Activated naive CD4-positive, alpha-beta T cell treated with anti-CD3 and anti-CD28 coated beads for 36 hours (primary cell): ENCODE measurements at regions not wholly inside any gene's neighbourhood (a gene's known extent, or its start where the extent isn't known, plus 50 kb on each side); places are given as distances from the start of the nearest gene placed in this dataset.

Experiments used
- CTCF ChIA-PET: fragments of 350-600 bp; sonication (Branson Sonifier 250); formaldehyde crosslinking; loops from one replicate; lab custom pipeline; 2021; ENCODE audit warnings: antibody characterized with exemption; lab: Charles Lee
- DNase-seq: peaks from one replicate; pipeline ENCODE4 v3.0.0-alpha.2; 2020
- H3K27ac Mint-ChIP-seq: one replicate; pipeline ENCODE4 v1.8.0; 2021; ENCODE audit warnings: mild to moderate bottlenecking, mixed read lengths
- H3K27me3 Mint-ChIP-seq: one replicate; pipeline ENCODE4 v1.8.0; 2021; ENCODE audit warnings: low read depth, mixed read lengths
- H3K36me3 Mint-ChIP-seq: one replicate; pipeline ENCODE4 v1.8.0; 2021; ENCODE audit warnings: low read depth, mixed read lengths
- H3K4me1 Mint-ChIP-seq: one replicate; pipeline ENCODE4 v1.8.0; 2021; ENCODE audit warnings: low read depth, mixed read lengths
- H3K4me3 Mint-ChIP-seq: one replicate; pipeline ENCODE4 v1.8.0; 2021; ENCODE audit warnings: mild to moderate bottlenecking, moderate library complexity, mixed read lengths
- H3K9me3 Mint-ChIP-seq: one replicate; pipeline ENCODE4 v1.8.0; 2021; ENCODE audit warnings: mixed read lengths
- intact Hi-C: fragments of 100-400 bp; cut with micrococcal nuclease; formaldehyde crosslinking; loops from one replicate; pipeline ENCODE4 v1.15.1; 2023

DNA sequence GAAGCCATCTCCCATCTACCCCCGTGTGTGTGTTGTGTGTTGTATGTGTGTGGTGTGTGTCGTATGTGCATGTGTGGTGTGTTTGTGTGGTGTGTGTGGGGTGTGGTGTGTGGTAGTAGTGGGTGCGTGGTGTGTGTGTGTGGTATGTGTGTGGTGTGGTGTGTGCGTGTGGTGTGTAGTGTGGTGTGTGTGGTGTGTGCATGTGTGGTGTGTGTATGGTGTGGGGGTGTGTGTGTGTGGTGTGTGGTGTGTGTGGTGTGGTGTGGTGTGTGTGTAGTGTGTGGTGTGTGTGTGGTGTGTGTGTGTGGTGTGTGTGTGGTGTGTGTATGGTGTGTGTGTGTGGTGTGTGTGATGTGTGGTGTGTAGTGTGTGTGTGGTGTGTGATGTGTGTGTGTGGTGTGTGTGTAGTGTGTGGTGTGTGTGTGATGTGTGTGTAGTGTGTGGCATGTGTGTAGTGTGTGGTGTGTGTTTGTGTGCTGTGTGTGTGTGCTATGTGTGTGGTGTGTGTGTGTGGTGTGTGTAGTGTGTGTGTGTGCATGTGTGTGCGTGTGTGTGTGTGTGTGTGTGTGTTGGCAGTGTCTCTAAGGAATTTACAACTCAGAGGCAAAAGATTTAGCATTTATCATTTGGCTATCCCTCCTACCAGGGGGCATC is 156.3 kb upstream of the TMEM108 start:
- DNase-seq, result no peak
- H3K27ac Mint-ChIP-seq, result no peak overlapping the region
- H3K27me3 Mint-ChIP-seq, result no peaks in the 10 kb centered on the region
- H3K36me3 Mint-ChIP-seq, result no peaks in the 10 kb centered on the region
- CTCF ChIA-PET, result no interaction called here
- intact Hi-C loops, result no loop called here
- H3K4me1 Mint-ChIP-seq, result no peaks in the 10 kb centered on the region
- H3K9me3 Mint-ChIP-seq, result no peaks in the 10 kb centered on the region
- H3K4me3 Mint-ChIP-seq, result no peak overlapping the region

DNA sequence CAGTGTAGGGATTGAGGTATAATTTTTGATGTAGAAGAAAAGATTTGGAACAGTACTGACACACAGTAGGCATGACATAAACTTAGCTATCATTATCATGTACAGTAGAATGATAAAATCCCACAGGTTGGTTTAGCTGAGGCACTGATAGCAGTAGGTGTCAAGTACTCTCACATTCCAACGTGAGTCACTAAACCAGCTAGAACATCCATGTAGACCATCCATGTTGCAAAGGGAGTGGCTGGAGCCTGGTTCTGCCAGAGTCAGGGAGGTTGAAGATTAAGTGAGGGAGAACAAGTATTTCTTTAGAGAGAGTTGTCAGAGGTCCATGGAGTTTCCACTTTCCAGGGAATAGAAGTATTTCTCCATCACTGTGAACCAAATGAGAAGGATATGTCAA is 157.2 kb upstream of the TMEM108 start:
- DNase-seq, result no peak
- H3K27me3 Mint-ChIP-seq, result peaks cover 4% of the 10 kb centered on the region
- no peaks in the 10 kb centered on the region for H3K9me3 Mint-ChIP-seq
- intact Hi-C loops, result no loop called here
- no peak overlapping the region for H3K4me3 Mint-ChIP-seq
- H3K27ac Mint-ChIP-seq, result no peak overlapping the region
- H3K4me1 Mint-ChIP-seq, result no peaks in the 10 kb centered on the region
- no peaks in the 10 kb centered on the region for H3K36me3 Mint-ChIP-seq
- CTCF ChIA-PET, result no interaction called here

DNA sequence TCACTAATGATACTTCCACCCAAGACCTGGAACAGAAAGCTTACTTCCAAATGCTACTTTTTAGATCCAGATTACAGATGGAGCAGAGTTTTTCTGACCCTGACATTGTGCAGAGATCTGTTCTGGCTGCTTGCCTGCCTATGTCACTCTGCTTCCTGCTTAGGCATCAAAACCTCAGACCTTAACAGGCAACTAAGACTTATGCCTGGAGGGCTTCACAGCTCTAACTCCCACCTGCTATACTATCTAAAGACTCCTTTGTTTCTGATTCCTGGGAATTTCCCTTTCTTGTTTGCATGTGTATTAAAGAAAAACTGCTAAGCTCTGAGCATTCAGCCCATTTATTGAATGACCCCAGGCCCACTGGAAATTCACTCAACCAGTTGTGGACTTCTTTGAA is 157.4 kb upstream of the NPHP3 start:
- no peak for DNase-seq
- Mint-ChIP-seq H3K27me3 (peaks cover 4% of the 10 kb centered on the region), H3K27ac (no peak overlapping the region), H3K4me3 (no peak overlapping the region), H3K36me3 (no peaks in the 10 kb centered on the region), H3K4me1 (no peaks in the 10 kb centered on the region), H3K9me3 (no peaks in the 10 kb centered on the region)
- intact Hi-C loops, result no loop called here
- CTCF ChIA-PET, result no interaction called here

DNA sequence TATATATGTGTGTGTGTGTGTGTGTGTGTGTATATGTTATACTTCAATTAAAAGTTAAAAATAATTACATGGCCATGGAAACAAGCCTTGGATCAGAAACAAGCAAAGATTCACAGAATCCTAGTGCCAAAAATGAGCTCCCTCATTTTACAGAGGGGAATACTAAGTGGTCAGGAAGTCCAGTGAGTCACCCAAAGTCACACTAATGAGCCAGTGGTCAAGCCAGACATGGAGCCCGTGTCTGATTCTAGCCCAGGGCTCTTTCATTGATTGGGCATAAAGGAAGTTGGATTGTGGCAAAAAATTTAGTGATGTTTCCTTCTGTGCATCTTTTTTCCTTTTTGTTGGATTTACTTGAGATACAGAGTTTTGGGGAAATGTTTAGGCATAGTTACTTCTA is 152.5 kb upstream of the NPHP3 start:
- Mint-ChIP-seq H3K27me3 (peaks cover 8% of the 10 kb centered on the region), H3K4me1 (no peaks in the 10 kb centered on the region), H3K9me3 (no peaks in the 10 kb centered on the region), H3K27ac (no peak overlapping the region), H3K4me3 (no peak overlapping the region), H3K36me3 (no peaks in the 10 kb centered on the region)
- intact Hi-C loops, result no loop called here
- CTCF ChIA-PET, result no interaction called here
- no peak for DNase-seq

DNA sequence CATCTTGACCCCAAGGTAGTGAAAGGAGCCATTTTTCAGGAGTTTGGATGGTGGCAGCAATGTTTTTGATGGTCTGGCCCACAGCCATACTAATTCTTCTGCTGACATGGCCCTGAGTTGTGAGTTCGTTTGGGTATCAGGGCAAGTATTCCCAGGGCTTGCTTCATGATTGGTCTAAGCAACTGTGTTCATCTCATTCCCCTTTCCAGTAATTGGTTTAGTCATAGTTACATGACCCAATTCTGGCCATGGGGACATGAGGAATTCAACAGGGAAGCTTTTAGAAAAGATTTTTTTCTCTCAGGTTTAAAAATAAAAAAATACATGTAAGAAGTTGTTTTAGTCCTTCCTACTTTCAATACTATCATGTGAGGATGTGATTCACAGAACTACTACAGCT is 150.5 kb upstream of the NPHP3 start:
- Mint-ChIP-seq H3K9me3 (no peaks in the 10 kb centered on the region), H3K4me3 (no peak overlapping the region), H3K4me1 (no peaks in the 10 kb centered on the region), H3K27ac (no peak overlapping the region), H3K27me3 (peaks cover 9% of the 10 kb centered on the region), H3K36me3 (no peaks in the 10 kb centered on the region)
- intact Hi-C loops, result no loop called here
- CTCF ChIA-PET, result interaction anchor here (0.7 kb wide), 1 partner anchor 551 kb away, joined by 3 read pairs; no protein-coding TSS in a partner anchor
- DNase-seq, result no peak

DNA sequence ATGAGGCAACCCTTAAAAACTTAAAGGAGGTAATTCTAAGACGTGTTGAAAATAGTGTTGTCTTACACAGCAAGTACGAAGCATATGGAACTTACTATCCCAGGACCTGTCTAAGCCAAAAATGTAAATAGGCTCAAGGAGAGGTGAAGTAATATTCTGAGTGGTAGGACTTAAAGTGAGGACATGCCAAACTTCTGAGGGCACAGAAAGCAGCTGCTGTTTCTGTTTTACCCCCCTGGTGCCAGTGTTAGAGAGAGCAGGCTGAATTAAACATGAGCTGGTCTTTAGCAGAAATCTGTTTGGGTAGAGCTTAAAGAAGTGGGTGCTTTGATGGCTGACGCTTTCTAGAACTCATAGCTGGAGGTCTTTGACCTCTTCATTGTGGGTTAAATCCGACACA is 149.7 kb upstream of the NPHP3 start:
- Mint-ChIP-seq H3K27ac (no peak overlapping the region), H3K36me3 (no peaks in the 10 kb centered on the region), H3K4me3 (no peak overlapping the region), H3K4me1 (no peaks in the 10 kb centered on the region), H3K27me3 (peaks cover 9% of the 10 kb centered on the region), H3K9me3 (no peaks in the 10 kb centered on the region)
- no peak for DNase-seq
- CTCF ChIA-PET, result interaction anchor here (0.7 kb wide), 2 partner anchors 138 to 552 kb away, joined by 3 read pairs; no protein-coding TSS in a partner anchor
- intact Hi-C loops, result no loop called here

DNA sequence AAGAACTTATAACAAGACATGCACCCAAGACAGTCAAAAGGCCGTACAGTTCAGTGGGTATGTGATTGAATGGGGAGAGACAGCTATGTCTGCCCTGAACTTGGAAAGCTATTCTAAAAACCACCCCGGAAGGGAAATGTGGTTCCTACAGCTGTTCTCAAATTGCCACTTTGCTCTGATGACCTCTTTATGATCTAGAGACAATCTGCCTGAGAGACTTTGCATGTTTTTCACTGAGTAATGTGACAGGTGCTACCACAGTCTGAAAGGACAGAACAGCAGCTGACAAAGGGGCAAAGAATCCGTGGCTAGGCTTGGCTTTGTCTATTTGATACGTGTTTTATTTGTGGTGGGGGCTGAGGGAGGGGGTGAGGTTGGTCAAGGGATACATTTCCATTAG is 148.3 kb upstream of the NPHP3 start:
- Mint-ChIP-seq H3K9me3 (no peaks in the 10 kb centered on the region), H3K27me3 (peaks cover 5% of the 10 kb centered on the region), H3K4me1 (no peaks in the 10 kb centered on the region), H3K4me3 (no peak overlapping the region), H3K36me3 (no peaks in the 10 kb centered on the region), H3K27ac (no peak overlapping the region)
- CTCF ChIA-PET, result no interaction called here
- intact Hi-C loops, result no loop called here
- DNase-seq, result no peak

DNA sequence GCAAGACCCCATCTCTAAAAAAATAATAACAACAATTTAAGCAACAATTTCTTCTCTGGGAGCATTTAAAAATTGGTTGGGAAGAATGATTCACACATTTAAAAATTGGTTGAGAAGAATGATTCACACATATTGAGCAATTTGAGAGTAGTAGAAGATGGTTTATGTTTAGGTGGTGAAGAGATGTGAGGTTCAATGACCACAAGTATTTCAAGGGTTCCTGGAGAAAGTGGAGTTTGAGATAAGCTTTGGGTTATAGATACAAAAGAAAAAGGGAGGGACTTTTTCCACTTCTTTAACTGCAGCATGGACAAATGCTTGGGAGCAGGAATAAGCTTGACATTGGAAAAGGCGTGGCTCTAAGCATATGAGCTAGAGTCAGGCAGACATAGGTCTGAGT is 145.7 kb upstream of the NPHP3 start:
- H3K27me3 Mint-ChIP-seq, result peaks cover 5% of the 10 kb centered on the region
- CTCF ChIA-PET, result no interaction called here
- no peak overlapping the region for H3K4me3 Mint-ChIP-seq
- intact Hi-C loops, result no loop called here
- no peak overlapping the region for H3K27ac Mint-ChIP-seq
- H3K36me3 Mint-ChIP-seq, result no peaks in the 10 kb centered on the region
- no peaks in the 10 kb centered on the region for H3K4me1 Mint-ChIP-seq
- H3K9me3 Mint-ChIP-seq, result no peaks in the 10 kb centered on the region
- DNase-seq, result no peak

DNA sequence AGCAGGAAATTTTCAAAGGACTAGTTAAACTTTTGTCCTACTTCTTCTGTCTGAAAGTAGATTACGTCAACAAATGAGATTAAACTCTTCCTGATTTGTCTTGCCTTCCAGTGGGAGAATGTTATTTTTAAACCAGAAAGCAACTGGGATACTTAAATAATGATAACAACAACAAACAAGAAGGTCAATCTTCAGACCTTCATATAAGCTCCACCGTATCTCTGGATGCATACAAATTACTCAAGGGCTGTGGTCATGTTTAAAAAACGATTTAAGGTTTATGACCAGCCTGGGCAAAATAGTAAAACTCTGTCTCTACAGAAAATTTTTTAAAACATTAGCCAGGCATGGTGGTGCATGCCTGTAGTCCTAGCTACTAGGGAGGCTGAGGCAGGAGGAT is 145.3 kb upstream of the NPHP3 start:
- DNase-seq, result no peak
- CTCF ChIA-PET, result no interaction called here
- Mint-ChIP-seq H3K4me3 (no peak overlapping the region), H3K36me3 (no peaks in the 10 kb centered on the region), H3K9me3 (no peaks in the 10 kb centered on the region), H3K27me3 (peaks cover 5% of the 10 kb centered on the region), H3K4me1 (no peaks in the 10 kb centered on the region), H3K27ac (no peak overlapping the region)
- intact Hi-C loops, result no loop called here

DNA sequence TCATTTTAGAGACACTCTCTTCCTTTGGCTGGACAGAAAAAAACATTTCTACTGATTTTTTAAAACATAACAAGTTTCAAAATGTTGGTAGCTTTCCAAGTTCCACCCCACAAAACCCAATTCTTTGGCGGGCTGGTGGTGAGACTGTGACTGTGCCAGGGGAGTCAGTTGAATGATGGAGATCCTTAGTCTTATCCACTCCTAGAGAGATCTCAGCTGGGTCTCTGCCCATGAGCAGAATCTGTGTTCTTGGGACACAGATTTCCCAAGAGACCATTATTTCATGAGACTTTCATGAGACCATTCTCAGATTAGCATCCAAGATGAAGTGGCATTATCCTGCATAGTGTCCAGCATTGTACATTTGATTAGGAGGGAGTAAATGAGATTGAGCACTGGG is 135.1 kb upstream of the NPHP3 start:
- Mint-ChIP-seq H3K27me3 (no peaks in the 10 kb centered on the region), H3K9me3 (no peaks in the 10 kb centered on the region), H3K36me3 (no peaks in the 10 kb centered on the region), H3K4me3 (no peak overlapping the region), H3K27ac (no peak overlapping the region), H3K4me1 (no peaks in the 10 kb centered on the region)
- intact Hi-C loops, result no loop called here
- DNase-seq, result no peak
- CTCF ChIA-PET, result no interaction called here

DNA sequence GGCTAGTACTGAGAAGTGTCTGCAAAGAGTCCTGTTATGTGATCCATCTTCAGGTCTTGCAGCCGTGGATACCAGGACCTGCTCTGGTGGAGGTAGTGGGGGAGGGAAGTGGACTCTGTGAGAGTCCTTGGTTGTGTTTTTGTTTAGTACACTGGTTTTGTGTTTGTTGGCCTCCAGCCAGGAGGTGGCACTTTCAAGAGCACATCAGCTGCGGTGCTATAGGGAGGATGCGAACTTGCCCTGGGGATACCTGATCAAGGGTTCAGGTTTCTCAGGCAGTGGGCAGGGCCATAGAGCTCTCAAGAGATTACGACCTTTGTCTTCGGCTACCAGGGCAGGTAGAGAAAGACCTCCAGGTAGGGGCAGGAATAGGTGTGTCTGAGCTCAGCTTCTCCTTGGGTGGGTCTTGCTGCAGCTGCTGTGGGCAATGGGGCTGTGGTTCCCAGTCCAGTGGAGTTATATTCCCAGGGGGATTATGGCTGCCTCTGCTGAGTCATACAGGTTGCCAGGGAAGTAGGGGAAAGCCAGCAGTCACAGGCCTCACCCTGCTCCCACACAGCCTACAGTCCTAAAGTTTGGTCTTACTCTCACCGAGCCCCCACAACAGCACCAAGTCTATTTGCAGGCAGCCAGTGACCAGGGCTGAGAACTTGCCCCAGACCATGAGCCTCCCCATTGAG is 132.8 kb upstream of the NPHP3 start:
- intact Hi-C loops, result no loop called here
- CTCF ChIA-PET, result no interaction called here
- H3K27ac Mint-ChIP-seq, result no peak overlapping the region
- no peaks in the 10 kb centered on the region for H3K9me3 Mint-ChIP-seq
- H3K4me3 Mint-ChIP-seq, result no peak overlapping the region
- H3K4me1 Mint-ChIP-seq, result no peaks in the 10 kb centered on the region
- no peak for DNase-seq
- H3K36me3 Mint-ChIP-seq, result no peaks in the 10 kb centered on the region
- no peaks in the 10 kb centered on the region for H3K27me3 Mint-ChIP-seq

DNA sequence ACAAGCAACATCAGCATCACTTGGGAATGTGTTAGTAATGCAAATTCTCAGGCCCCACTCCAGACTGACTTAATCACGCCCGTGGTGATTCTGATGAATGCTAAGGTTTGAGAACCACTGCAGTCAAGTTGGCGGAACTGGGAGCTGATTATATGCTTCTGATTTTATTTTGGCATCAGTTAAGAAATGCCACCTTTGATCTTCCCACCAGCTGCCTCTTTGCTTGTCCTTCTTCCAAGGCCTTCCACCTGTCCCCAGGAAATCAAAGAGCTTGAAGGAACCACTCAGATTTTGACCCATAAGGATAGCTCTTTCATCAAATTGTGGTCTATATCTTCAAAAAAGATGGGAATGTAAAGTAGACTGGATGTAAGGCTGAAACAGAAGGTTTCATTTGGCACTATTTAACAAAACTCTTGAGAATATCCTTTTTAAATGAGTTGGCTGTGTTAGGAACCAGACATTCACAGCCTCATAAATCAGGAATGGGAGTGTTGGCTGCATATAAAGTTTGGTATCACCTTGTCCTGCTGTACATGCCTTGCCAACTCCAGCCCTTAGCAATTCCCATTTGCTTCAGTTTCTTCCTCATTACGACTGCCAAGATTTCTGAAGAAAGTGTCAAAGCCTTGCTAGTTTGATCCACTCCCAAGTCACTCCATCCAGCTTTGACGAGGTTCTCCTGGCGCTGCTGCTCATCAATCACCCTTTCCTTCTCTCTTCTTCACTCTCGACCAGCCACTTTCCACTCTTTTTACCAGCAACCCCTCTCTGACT is 125.8 kb upstream of the NPHP3 start:
- DNase-seq, result no peak
- CTCF ChIA-PET, result no interaction called here

More for the DNA sequence above, 125.8 kb upstream of the NPHP3 start:
- Mint-ChIP-seq H3K4me3 (no peak overlapping the region), H3K36me3 (no peaks in the 10 kb centered on the region), H3K27ac (no peak overlapping the region), H3K4me1 (no peaks in the 10 kb centered on the region), H3K27me3 (peaks cover 4% of the 10 kb centered on the region), H3K9me3 (no peaks in the 10 kb centered on the region)
- intact Hi-C loops, result no loop called here
